SIG-M5 treated with dmso at 0.1 percent for 504 hours (cell line): ENCODE measurements at regions not wholly inside any gene's neighbourhood (a gene's known extent, or its start where the extent isn't known, plus 50 kb on each side); places are given as distances from the start of the nearest gene placed in this dataset.
A peak's percentile ranks its signal among the peaks of the same experiment; 100 is the strongest.
"Not testable (repeated sequence)": the region's sequence is repeated elsewhere in the genome, so short reads cannot be mapped to it uniquely, and the experiment has no call there.

Experiments
- DNase-seq: peaks from one replicate; lab custom pipeline; 2025; ENCODE audit not compliant: unreplicated experiment; lab: John Stamatoyannopoulos, UW

DNA sequence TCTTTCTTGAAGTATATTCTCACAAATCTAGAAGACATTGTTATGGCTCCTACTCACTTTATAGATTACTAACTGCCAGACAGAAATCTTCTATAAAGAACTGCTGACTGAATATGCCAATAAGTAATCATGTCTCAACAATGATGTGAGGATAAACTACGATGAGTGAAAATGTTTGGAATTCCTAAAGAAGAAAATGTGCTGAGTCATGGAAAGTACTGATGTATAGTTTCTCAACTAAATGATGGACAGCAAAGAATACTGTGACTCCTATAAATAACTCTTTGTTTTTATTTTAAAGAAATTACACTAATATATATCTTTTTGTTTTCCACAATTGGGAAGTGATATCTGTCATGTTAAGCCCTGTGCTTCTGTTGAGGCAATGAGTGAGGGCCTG is 232.9 kb downstream of the LNPK start:
- no peak for DNase-seq

DNA sequence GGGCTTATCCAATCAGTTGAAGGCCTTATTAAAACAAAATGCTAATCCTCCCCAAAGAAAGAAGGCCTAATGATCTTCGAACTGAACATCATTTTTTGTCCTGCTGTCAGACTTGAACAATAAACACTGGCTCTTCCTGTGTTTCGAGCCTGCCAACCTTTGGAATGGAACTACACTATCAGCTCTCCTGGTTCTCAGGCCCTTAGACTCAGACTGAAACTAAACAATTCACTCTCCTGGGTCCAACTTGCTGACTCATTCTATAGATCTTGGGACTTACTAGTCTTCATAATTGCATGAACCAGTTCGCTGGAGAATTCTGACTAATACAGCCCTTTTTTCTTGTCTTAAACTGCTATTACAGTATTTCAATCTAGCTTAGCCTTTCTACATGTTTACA is 235.2 kb downstream of the LNPK start:
- DNase-seq, result peak; percentile 13

DNA sequence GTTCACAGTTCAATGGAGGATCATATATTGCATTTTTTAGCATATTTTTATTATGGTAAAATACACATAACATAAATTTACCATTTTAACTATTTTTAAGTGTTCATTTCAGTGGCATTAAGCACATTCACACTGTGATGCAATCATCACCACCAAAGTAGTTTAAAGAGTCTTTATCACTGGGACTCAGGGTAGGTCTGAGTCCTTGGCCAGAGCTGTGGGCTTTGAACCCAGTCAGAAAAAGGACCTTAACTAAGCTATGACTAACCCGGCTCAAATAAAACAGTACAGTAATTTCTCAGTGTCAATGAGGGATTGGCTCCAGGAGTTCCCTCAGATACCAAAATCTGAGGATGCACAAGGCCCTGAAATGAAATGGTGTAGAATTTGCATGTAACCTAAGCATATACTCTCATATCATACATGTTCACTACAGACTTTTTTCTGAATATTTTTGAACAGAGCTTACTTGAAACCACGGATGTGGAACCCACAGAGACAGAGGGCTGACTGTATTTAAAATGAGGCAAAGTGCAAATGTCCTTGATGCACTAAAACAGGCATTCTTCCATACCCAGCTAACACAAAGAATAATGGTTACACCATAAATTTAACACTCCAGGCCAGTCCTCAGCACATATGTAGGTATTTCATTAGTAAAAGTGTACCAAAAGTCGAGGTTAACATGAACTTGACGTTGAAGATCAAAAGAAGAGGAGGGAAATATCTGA is 246.2 kb downstream of the LNPK start:
- DNase-seq, result no peak

DNA sequence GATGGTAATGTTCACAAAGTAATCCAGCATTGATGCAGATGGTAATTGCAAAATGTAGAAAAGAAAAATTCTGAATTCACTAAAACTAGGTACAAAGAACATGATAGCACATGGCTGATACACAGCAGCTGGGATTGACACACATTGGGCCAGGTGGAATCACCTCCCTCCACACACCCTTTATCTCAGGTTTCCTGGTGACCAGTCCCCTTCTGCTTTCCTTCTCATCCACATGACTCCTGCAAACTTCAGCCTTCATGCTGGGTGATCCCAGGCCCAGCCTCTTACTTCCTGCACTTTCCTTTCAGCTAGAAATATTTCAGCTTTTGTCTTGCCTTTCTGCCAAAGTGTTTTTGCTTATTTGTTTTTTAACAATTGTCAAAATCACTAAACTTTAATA is 246.9 kb downstream of the LNPK start:
- no peak for DNase-seq

DNA sequence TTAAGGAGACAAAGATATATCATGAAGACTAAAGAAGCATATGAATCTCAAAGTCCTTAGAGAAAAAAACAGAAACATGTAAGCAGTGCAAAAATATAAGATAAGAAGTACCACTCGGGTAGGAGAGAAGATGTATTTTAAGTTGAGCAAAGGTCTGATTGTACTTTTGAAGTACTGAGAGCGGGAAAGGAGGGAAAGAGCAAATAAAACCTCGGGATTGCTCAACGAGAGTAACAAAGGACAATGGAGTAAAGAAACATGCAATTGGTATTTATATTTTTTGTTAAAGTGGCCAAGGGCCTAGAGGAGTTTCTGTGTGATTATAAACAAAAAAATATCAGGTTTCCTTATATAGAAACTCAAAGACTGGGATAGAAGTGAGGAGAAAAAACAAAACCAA is 251.9 kb downstream of the LNPK start:
- no peak for DNase-seq

DNA sequence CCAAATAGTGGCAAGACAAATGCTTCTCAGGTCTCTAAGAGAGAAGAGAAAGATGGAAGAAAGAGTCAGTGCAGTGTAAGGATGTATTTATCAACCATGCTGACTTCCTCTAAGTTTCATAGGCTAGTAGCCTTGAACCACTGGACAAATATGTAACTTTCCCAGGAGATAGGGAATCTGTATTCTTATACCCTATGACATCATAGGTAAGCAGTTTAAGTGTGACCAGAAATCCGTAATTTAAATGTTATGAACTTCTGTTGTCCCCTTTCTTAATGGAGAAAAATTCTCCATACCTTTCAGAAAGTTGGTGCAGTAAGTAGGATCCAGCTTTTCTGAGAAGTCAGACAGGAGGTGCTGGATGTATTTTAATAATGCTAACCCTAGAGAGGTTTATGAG is 256.2 kb downstream of the LNPK start:
- no peak for DNase-seq

DNA sequence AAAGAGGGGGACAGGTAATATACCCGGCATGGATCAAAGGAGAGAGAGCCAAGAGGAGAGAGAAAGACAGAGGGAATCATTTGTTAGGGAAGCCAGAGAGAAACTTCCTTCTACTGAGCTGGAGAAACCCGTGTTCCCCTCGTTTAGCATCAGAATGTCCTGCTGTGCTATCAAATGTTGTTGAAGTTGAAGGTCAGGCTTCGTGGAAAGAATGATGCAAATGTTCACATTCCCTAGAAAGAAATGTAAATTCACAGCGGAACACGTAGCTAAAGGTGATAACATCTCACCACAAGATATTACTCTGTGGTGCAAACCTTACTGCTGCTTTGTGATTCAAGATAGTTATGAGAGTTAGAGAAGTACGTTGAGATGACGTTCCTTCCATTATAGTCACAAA is 258.1 kb downstream of the LNPK start:
- DNase-seq, result no peak

DNA sequence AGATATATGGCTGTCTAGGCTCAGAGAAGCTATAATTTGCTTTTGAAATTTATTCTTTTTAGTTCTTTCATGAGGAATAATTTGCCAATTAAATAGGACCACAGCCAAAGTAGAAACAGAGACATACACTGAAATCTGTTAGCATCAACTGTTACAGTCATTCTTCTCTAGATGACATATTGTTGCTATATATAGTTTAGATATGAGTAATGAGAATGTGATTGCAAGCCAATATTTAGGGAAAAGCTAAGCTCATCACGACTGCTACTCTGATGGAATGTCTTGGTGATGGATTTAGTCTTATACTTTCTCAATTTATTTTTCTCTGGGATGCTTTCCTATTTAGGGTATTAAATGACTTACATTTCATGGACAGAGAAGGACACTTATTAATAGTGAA is 259.1 kb downstream of the LNPK start:
- DNase-seq, result no peak

DNA sequence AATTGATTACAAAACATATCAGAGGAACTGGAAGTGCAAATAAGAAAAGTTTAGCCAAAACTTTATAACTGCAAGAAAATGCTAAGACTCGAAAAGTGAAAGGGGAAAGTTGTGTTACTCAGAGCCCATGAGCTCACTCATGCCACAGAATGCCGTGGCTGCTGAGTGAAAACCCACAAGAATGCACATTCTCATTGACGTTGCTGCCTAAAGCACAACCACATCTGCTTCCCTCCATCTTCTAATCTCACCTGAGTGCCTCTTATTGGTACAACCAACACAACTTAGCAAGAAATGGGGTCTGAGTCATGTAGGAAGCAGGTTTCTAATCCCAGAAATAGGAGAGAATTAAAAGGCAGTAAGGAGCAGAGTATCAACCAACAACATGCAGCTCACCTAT is 259.7 kb downstream of the LNPK start:
- DNase-seq, result no peak

DNA sequence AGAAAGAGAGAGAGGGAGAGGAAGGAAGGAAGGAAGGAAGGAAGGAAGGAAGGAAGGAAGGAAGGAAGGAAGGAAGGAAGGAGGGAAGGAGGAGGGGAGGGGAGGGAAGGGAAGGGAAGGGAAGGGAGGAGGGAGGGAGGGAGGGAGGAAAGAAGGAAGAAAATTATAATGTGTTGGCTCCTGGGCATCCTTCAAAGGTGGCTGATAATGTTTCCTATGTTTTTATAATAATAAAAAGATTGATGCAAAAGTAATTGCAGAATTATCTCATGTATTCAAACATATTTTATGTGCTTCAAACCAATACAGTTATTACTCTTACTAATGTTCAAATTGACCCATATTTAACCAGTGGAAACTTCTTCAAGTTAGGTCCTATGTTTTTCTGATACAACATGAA is 260.9 kb downstream of the LNPK start:
- no peak for DNase-seq

DNA sequence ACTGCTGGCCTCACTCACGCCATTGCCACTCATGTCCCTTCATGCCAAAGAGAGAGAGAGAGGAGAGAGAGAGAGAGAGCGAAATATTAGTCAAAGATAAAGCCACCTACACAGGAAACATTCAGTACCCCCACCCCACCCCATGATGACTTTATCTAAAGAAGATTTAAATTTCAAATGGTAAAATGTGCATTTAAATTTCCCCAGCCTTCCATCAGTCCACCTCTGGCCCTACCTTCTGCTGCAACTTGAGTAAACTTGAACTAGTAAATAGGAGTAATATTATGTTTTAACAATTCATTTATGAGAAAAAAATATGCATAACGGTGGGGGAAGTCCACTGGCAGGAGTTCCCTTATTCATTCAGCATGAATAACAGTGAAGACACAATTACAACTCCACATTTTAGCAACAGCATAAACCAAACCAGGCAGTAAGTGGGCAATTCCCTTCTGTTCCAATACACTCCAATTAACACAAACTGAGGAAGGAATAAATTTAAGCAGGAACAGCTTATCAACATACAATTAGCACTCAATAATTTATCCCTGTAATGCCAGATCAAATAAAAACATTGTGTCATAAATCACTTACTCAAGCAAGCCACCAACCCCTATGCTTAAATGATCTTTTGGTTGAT is 264.2 kb downstream of the LNPK start:
- DNase-seq, result no peak

DNA sequence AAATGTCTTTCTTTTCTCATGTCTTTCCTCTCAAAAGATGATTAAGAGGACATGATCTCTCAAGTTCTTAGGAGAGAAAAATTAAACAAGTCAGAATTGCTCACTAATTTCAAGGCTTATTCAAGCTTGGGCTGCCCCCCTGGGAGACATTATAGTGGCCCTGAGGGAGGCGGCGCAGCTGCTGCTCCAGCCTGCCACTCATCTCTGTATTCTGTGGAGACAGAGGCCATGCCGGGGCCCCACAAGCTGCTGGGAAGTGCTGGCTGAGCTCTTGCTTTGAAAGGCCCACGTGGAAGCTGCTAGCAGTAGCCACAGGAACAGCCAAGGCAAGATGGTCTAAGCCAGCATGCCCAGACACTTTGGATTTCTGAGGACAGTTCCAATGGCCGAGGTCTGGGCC is 267.4 kb downstream of the LNPK start:
- DNase-seq, result no peak

DNA sequence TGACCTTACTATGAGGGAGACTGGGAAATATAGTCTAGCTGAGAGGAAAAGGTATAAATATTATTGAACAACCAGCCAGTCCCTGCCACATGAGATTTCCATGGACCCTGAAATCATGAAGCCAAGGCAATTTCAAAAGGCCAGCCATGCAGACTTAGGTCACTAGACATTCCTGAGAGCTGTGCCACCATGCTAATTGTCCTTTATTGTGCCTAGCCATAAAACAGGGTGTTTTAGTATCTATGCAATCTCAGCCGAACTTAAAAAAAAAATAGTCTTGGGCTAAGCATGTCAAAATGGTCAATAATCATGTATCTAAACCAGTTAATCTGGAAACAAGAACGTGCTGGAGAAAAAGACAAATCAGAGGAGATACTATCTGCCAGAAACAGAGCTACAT is 269.5 kb downstream of the LNPK start:
- no peak for DNase-seq

DNA sequence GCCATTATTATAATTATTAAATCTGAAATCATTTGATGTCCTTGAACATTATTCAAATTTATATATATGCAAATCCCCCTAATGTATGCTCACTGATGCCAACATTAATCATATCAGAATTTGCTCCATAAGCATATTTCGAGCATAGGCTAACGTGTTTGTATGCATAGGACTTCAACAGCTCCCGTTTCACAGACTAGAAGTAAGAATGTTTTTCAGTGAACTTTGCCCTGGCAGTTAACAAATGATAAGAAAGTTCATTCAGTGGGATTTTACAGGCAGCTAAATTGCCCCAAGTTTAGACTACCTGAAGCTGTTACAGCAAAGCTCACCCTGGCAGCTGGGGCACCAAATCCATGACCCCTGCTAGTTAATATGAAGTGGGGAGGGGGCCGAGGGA is 272.0 kb downstream of the LNPK start:
- no peak for DNase-seq

DNA sequence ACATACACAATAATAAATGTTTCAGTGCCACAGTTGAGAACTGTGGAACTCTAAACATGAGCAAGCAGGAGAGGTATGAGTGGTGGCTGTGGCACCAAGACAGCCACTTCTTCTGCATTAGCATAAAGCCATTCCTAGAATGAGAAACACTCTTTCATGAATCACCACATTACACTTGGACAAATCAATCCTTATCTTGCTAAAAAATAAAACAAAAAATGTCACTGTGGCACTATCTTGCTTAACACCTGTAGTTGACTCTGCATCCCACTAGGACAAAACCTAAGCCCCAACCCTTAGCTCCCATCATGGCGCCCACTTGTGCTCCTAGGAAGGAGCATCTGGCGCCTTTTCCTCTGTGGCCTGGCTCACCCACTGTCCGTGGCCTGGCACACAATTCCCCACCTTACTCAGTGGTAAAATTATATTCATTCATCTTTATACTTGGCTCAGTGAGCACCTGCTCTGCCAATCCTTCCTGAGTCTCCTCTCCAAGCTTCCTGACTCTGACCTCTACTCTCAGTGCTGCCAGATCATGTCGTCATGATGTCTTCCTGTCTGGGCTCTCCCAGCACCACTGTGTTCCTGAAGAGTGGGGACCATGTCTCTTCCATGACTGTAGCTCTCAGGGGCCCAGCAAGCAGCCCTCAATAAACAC is 272.9 kb downstream of the LNPK start:
- no peak for DNase-seq

DNA sequence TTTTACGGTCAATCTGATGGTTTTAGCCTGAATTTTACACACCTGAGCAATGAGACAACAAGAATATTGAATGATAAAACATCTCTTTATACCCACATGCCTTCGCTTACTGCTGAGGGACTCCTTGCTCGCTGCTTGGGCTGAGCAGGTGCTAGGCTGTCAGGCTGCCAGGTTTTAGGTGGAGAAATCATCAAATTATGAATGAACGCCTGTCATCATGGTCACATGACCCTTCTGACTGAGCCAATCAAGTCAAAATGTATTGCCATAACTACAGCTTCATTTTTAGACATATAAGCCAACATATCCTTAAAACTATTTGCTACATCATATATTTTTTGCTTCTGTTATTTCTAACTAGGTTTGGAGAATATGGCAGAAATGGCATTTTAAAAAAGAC is 274.0 kb downstream of the LNPK start:
- no peak for DNase-seq

DNA sequence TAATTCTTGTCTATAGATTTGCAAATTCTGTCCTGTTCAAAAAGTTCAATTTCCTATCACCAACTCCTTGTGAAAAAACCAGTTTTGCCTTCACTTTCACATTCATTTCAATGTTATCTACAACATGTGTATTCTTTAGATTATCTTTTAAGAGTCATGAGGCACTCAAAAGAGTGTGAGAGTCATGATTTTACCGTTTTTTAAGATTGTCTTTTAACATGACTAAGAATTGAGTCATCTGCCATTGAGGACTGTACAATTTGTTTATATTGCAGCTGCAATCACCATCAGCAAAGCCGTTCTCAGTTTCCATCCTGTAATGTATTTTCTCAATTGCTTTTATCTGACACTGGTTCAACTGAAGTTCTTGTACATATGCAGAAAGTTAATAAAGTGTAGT is 275.8 kb downstream of the LNPK start:
- DNase-seq, result no peak

DNA sequence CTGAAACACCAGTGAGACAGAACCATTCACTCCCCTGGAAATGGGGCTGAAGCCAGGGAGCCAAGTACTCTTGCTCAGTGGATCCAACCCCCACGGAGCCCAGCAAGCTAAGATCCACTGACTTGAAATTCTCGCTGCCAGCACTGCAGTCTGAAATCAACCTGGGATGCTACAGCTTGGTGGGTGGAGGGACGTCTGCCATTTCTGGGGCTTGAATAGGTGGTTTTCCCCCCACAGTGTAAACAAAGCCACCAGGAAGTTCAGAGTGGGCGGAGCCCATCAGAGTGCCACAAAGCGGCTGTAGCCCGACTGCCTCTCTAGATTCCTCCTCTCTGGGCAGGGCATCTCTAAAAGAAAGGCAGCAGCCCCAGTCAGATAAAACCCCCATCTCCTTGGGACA is 292.8 kb downstream of the LNPK start:
- DNase-seq, result no peak

DNA sequence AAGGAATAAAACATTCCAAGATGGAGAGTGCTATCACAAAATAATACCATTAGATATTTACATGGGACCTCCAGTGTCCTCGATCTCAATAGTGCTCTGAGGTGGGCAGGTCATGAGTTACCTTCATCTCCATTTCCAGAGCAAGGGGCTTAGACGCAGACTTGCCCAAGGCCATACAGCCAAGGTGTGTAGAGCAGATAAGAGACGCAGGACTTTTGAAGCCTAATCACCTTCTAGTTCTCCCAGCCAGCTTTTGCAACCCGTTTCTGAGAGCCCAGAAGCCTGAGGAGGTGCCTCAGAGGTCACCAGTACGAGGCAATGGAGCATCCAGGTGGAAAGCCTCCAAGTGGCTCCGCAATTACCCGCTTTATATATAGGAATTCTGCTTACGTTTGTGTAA is 294.7 kb downstream of the LNPK start:
- no peak for DNase-seq

DNA sequence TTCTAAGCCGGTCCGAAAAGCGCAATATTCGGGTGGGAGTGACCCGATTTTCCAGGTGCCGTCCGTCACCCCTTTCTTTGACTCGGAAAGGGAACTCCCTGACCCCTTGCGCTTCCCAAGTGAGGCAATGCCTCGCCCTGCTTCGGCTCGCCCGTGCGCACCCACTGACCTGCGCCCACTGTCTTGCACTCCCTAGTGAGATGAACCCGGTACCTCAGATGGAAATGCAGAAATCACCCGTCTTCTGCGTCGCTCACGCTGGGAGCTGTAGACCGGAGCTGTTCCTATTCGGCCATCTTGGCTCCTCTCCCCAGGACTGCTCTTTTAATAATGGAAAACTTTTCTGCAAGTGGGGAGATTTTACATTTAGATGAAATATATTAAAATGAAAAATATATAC is 297.5 kb downstream of the LNPK start:
- DNase-seq, result not testable (repeated sequence)

DNA sequence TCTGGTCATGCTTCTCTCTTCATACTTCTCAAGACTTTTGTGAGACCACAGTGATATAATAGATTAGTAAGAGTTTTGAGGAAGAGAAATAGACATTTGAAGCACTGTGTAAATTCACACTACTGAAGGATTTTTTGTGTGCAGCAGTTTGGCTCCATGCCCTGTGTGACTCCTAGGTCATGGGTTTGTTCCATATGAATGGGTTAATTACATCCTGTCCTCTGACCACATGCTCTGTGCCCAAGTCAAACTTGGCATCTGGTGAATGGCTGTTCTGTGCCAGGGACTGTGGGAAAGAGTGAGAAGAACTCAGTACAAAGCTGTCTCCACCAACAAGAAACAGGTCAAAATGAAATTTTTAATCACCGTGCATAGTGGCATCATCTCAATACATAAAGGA is 304.0 kb downstream of the LNPK start:
- DNase-seq, result no peak

DNA sequence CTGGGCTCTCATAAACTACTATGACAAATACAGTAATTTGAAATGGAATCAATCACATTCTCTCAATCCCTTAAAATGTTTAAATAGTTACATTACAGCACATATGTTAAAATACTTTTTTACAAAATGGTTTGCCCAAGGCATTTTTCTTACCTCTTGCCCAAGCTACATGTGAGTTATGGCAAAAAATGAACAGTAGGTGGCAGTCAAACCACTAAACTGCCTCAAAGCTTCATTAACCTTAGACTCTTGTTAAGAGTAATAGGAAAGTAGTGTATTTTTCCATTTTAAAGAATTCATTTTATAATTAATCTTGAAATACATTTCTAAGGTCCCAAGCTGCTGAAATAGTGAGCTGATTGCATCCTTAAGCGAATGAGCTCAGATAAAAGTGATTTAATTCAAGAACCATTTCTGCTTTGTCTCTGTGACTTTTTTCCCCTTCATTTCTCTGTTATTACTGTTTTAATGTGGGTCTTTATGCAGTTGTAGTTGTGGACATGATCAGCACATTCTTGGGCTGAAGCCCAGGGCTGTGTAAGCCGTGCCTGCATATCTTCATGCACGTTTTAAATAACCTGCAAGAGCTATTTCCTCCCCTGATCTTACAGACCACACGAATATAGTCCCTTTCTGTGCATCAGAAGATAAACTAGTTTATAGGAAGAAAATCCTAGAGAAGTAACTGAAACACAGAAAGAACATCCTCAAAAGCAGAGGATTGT is 311.8 kb downstream of the LNPK start:
- DNase-seq, result peak; percentile 65
